Activated CD4-positive, alpha-beta memory T cell treated with anti-CD3 and anti-CD28 coated beads for 36 hours (primary cell): ENCODE measurements at regions not wholly inside any gene's neighbourhood (a gene's known extent, or its start where the extent isn't known, plus 50 kb on each side); places are given as distances from the start of the nearest gene placed in this dataset.

ENCODE experiments used
- CTCF ChIA-PET: fragments of 350-600 bp; sonication (Branson Sonifier 250); formaldehyde crosslinking; loops from one replicate; lab custom pipeline; 2021; ENCODE audit warnings: antibody characterized with exemption, inconsistent platforms; lab: Charles Lee
- POLR2A ChIA-PET: fragments of 350-600 bp; sonication (Branson Sonifier 250); formaldehyde crosslinking; loops from one replicate; lab custom pipeline; 2021; ENCODE audit warnings: antibody characterized with exemption; lab: Charles Lee
- DNase-seq: peaks from one replicate; pipeline ENCODE4 v3.0.0-alpha.2; 2020
- H3K27ac Mint-ChIP-seq: one replicate; pipeline ENCODE4 v1.8.0; 2021; ENCODE audit warnings: mixed read lengths
- H3K27me3 Mint-ChIP-seq: one replicate; pipeline ENCODE4 v1.8.0; 2021; ENCODE audit warnings: mixed read lengths
- H3K36me3 Mint-ChIP-seq: one replicate; pipeline ENCODE4 v1.8.0; 2021; ENCODE audit warnings: mixed read lengths
- H3K4me1 Mint-ChIP-seq: one replicate; pipeline ENCODE4 v1.8.0; 2021; ENCODE audit warnings: low read depth, mixed read lengths
- H3K4me3 Mint-ChIP-seq: one replicate; pipeline ENCODE4 v1.8.0; 2021; ENCODE audit warnings: mild to moderate bottlenecking, mixed read lengths
- H3K9me3 Mint-ChIP-seq: one replicate; pipeline ENCODE4 v1.8.0; 2021; ENCODE audit warnings: mixed read lengths
- intact Hi-C: fragments of 100-400 bp; cut with micrococcal nuclease; formaldehyde crosslinking; loops from one replicate; pipeline ENCODE4 v1.15.1; 2023

- Mint-ChIP-seq H3K4me1 (no peaks in the 10 kb centered on the region), H3K36me3 (no peaks in the 10 kb centered on the region), H3K27me3 (peaks cover 1% of the 10 kb centered on the region), H3K9me3 (no peaks in the 10 kb centered on the region), H3K27ac (no peak overlapping the region), H3K4me3 (no peak overlapping the region)
- intact Hi-C loops, result no loop called here
- POLR2A ChIA-PET, result no interaction called here
- no peak for DNase-seq
- CTCF ChIA-PET, result no interaction called here
Measured at GRCh38 chr13:78382491-78382890, 220.9 kb downstream of the POU4F1 start.

DNA sequence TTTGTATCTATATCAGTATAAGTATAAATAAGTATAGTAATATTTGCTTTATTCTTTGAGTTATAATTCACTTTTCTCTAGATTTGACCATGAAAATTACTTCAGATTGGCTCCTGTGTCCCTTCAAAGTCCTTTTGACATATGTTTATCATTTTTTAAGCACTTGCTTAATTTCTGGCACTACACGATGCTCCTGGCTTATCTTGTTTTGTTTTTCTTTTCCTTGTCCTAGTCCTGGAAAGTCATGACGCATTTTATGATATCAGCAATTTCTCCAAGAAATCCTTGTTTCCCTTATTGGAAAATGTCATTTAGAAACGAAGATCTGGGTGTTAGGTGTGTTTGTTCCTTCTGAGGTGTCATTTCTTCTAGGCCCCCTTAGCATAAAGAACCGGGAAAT, 226.5 kb downstream of the POU4F1 start:
- ChIA-PET POLR2A (no interaction called here), CTCF (no interaction called here)
- Mint-ChIP-seq H3K9me3 (no peaks in the 10 kb centered on the region), H3K27ac (no peak overlapping the region), H3K36me3 (no peaks in the 10 kb centered on the region), H3K4me1 (no peaks in the 10 kb centered on the region), H3K27me3 (peaks cover 1% of the 10 kb centered on the region), H3K4me3 (no peak overlapping the region)
- intact Hi-C loops, result no loop called here
- DNase-seq, result no peak

DNA sequence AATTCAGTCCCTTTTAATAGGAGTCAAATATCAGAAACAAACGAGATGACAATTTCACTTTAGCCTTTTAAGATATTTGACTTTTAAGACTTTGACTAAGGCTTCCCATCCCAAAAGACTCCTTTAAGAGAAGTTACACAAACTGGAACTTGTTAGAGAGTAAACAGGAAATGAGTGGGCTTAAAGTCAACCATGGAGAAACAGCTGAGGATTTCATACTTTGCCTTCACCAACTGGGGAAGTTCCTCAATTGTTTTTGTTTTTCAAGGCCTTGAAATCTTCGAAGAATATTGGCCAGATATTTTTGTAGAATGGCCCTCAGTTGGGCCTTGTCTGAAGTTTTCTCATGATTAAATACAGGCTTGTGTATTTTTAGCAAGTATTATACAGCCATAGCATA, 227.3 kb downstream of the POU4F1 start:
- Mint-ChIP-seq H3K36me3 (no peaks in the 10 kb centered on the region), H3K4me1 (no peaks in the 10 kb centered on the region), H3K4me3 (no peak overlapping the region), H3K27ac (no peak overlapping the region), H3K9me3 (no peaks in the 10 kb centered on the region), H3K27me3 (peaks cover 1% of the 10 kb centered on the region)
- ChIA-PET CTCF (no interaction called here), POLR2A (no interaction called here)
- intact Hi-C loops, result no loop called here
- no peak for DNase-seq

DNA sequence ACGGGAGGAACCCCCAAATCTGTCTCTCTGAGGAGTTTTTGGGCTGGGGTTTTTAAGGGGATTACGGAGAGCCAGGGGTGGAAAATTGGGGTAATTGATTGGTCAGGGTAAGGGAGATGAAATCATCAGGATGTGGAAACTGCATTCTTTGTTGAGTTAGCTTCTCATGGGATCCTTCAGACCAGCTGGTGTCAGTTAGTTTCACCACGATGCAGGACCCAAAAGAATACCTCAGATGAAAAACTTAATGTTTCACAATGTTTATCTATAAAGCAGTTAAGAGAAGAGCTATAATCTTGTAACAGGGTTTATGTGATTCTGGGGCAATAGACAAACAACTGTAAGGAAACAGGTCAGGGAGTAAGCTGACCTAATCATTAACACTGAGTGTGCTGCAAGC, 230.8 kb downstream of the POU4F1 start:
- no peaks in the 10 kb centered on the region for H3K9me3 Mint-ChIP-seq
- DNase-seq, result no peak
- no peaks in the 10 kb centered on the region for H3K27me3 Mint-ChIP-seq
- no peak overlapping the region for H3K4me3 Mint-ChIP-seq
- H3K36me3 Mint-ChIP-seq, result no peaks in the 10 kb centered on the region
- CTCF ChIA-PET, result no interaction called here
- intact Hi-C loops, result no loop called here
- no peak overlapping the region for H3K27ac Mint-ChIP-seq
- POLR2A ChIA-PET, result interaction anchor here (0.6 kb wide), 1 partner anchor 1876 kb away, joined by 3 read pairs; no protein-coding TSS in a partner anchor
- no peaks in the 10 kb centered on the region for H3K4me1 Mint-ChIP-seq

DNA sequence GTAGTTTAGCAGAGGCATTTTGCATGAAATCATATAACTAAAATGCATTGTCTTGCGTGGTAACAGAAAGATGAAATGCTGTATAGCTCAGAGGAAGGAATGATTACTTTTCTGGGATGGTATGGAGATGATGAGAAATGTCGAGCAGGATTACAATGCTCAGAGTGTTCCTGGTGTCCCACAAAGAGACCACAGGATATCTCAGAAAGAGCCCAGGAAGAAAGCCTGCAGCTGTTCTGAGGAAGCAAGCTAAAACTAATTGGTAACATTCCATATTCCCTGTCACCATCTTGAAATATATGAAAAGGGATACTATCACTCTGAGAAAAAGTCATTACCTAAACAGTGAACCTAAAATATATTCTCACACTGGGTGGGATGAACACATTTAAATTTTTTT, 233.1 kb downstream of the POU4F1 start:
- Mint-ChIP-seq H3K4me3 (no peak overlapping the region), H3K27ac (no peak overlapping the region), H3K36me3 (no peaks in the 10 kb centered on the region), H3K27me3 (no peaks in the 10 kb centered on the region), H3K4me1 (no peaks in the 10 kb centered on the region), H3K9me3 (no peaks in the 10 kb centered on the region)
- no peak for DNase-seq
- CTCF ChIA-PET, result no interaction called here
- intact Hi-C loops, result no loop called here
- POLR2A ChIA-PET, result no interaction called here

DNA sequence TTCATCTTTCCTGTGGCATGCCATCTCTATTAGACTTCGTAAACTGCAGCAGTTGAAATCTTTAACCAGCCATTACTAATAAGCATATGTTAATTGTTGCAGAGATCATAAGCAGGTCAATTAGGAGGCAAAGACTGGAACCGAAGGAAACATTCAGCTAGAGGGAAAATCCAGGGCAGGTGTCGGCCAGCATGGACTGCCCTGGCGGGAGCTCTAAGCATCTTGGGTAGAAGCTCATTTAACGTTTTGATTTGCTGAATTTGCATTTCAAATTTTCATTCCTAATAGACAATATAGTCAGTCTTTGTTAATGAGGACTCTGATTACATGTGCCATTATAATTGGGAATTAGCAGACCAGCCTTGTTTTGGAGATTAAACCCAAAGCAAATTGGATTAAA, 238.6 kb downstream of the POU4F1 start:
- CTCF ChIA-PET, result no interaction called here
- no peak overlapping the region for H3K27ac Mint-ChIP-seq
- no peaks in the 10 kb centered on the region for H3K36me3 Mint-ChIP-seq
- H3K9me3 Mint-ChIP-seq, result no peaks in the 10 kb centered on the region
- H3K4me1 Mint-ChIP-seq, result no peaks in the 10 kb centered on the region
- no peaks in the 10 kb centered on the region for H3K27me3 Mint-ChIP-seq
- intact Hi-C loops, result no loop called here
- H3K4me3 Mint-ChIP-seq, result no peak overlapping the region
- no peak for DNase-seq
- POLR2A ChIA-PET, result no interaction called here

- H3K36me3 Mint-ChIP-seq, result no peaks in the 10 kb centered on the region
- H3K9me3 Mint-ChIP-seq, result no peaks in the 10 kb centered on the region
- ChIA-PET POLR2A (no interaction called here), CTCF (no interaction called here)
- H3K27me3 Mint-ChIP-seq, result no peaks in the 10 kb centered on the region
- intact Hi-C loops, result no loop called here
- no peaks in the 10 kb centered on the region for H3K4me1 Mint-ChIP-seq
- no peak overlapping the region for H3K4me3 Mint-ChIP-seq
- no peak for DNase-seq
- no peak overlapping the region for H3K27ac Mint-ChIP-seq
Measured at GRCh38 chr13:78341032-78341431, 262.3 kb downstream of the POU4F1 start.

DNA sequence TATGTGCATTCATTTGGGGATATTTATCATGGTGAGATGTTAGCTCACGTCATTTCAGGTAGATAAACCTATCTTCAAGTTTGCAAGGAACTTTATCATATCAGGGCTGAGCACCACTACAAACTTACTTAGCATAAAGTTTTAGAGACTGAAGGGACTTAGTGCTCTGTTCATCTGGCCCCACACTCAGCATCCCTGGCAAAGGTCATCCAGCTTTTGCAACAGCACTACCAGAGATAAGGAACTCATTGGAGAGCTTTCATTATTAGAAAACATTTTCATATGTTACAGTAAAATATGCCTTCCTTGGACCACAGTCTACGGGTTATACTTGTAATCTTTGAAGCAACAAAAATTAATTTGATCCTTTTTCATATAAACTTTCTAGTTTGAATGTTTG, 263.4 kb downstream of the POU4F1 start:
- Mint-ChIP-seq H3K4me1 (no peaks in the 10 kb centered on the region), H3K36me3 (no peaks in the 10 kb centered on the region), H3K27ac (no peak overlapping the region), H3K9me3 (no peaks in the 10 kb centered on the region), H3K27me3 (no peaks in the 10 kb centered on the region), H3K4me3 (no peak overlapping the region)
- ChIA-PET POLR2A (no interaction called here), CTCF (no interaction called here)
- intact Hi-C loops, result no loop called here
- no peak for DNase-seq

DNA sequence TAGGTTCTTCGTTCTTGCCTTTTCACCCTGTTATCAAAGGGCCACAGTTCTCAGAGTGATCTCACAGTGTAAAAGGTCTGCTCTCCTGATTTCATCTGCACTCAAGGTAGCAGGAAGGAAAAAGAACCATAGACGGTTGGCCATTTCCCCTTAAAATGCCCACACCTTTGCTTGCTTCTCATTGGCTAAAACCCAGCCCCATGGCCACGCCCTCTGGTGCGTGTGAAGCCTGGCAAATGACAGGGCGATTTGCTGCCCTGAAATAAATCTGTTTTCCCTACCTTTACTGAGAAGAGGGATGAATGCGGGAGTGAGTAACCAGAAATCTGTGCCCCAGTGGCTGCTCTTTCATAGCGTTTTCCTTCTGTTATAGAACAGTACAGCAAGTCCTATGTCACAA, 269.3 kb downstream of the POU4F1 start:
- CTCF ChIA-PET, result no interaction called here
- POLR2A ChIA-PET, result no interaction called here
- Mint-ChIP-seq H3K4me3 (no peak overlapping the region), H3K9me3 (no peaks in the 10 kb centered on the region), H3K27me3 (no peaks in the 10 kb centered on the region), H3K36me3 (no peaks in the 10 kb centered on the region), H3K27ac (no peak overlapping the region), H3K4me1 (no peaks in the 10 kb centered on the region)
- no peak for DNase-seq
- intact Hi-C loops, result no loop called here

GRCh38 chr13:78326633-78327032, 276.7 kb downstream of the POU4F1 start:
- no peak overlapping the region for H3K27ac Mint-ChIP-seq
- H3K4me1 Mint-ChIP-seq, result no peaks in the 10 kb centered on the region
- H3K4me3 Mint-ChIP-seq, result no peak overlapping the region
- H3K9me3 Mint-ChIP-seq, result no peaks in the 10 kb centered on the region
- no peak for DNase-seq
- intact Hi-C loops, result no loop called here
- H3K36me3 Mint-ChIP-seq, result no peaks in the 10 kb centered on the region
- ChIA-PET POLR2A (no interaction called here), CTCF (no interaction called here)
- H3K27me3 Mint-ChIP-seq, result no peaks in the 10 kb centered on the region

DNA sequence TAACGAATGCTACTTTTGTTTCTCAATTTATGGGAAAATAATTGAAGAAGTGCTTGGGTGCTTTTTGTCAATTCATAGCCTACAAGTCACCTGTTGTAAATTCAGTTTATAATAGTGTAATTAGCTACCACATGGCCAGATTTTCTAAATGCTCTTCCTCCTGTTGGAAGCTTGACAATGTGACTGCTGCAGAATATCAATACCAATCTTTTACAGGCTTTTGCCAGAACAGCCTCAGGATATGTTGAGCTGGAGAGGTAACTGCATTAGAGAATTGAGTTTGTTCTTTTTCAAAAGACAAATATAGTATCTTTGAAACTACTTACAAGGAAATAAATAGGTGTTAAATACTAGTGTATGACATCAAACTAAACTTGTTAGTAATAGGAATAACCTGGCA, 277.8 kb downstream of the POU4F1 start:
- no peaks in the 10 kb centered on the region for H3K36me3 Mint-ChIP-seq
- ChIA-PET CTCF (no interaction called here), POLR2A (no interaction called here)
- no peak for DNase-seq
- H3K27me3 Mint-ChIP-seq, result no peaks in the 10 kb centered on the region
- H3K4me3 Mint-ChIP-seq, result no peak overlapping the region
- no peaks in the 10 kb centered on the region for H3K4me1 Mint-ChIP-seq
- no peaks in the 10 kb centered on the region for H3K9me3 Mint-ChIP-seq
- intact Hi-C loops, result no loop called here
- no peak overlapping the region for H3K27ac Mint-ChIP-seq

GRCh38 chr13:78323848-78324247, 279.5 kb downstream of the POU4F1 start:
- no peak for DNase-seq
- CTCF ChIA-PET, result no interaction called here
- H3K36me3 Mint-ChIP-seq, result no peaks in the 10 kb centered on the region
- intact Hi-C loops, result no loop called here
- H3K27me3 Mint-ChIP-seq, result no peaks in the 10 kb centered on the region
- POLR2A ChIA-PET, result no interaction called here
- no peak overlapping the region for H3K4me3 Mint-ChIP-seq
- no peaks in the 10 kb centered on the region for H3K4me1 Mint-ChIP-seq
- H3K9me3 Mint-ChIP-seq, result no peaks in the 10 kb centered on the region
- H3K27ac Mint-ChIP-seq, result no peak overlapping the region

- H3K4me1 Mint-ChIP-seq, result no peaks in the 10 kb centered on the region
- ChIA-PET CTCF (no interaction called here), POLR2A (no interaction called here)
- no peak for DNase-seq
- no peaks in the 10 kb centered on the region for H3K27me3 Mint-ChIP-seq
- intact Hi-C loops, result no loop called here
- H3K27ac Mint-ChIP-seq, result no peak overlapping the region
- H3K9me3 Mint-ChIP-seq, result no peaks in the 10 kb centered on the region
- H3K4me3 Mint-ChIP-seq, result no peak overlapping the region
- no peaks in the 10 kb centered on the region for H3K36me3 Mint-ChIP-seq
Measured at GRCh38 chr13:78323040-78323439, 280.3 kb downstream of the POU4F1 start.
